ENCODE measurements at regions not wholly inside any gene's neighbourhood (a gene's known extent, or its start where the extent isn't known, plus 50 kb on each side); places are given as distances from the start of the nearest gene placed in this dataset.
"Not testable (repeated sequence)": the region's sequence is repeated elsewhere in the genome, so short reads cannot be mapped to it uniquely, and the experiment has no call there.

GRCh38 chr3:34547297-34547920 lies 749.0 kb downstream of the PDCD6IP start:
- DNase-seq = no peak

GRCh38 chr3:34567266-34567665 lies 768.8 kb downstream of the PDCD6IP start:
- DNase-seq = no peak

- no peak for DNase-seq
Observed at GRCh38 chr3:34568766-34569165, 770.3 kb downstream of the PDCD6IP start.

- DNase-seq = no peak
Observed at GRCh38 chr3:34569437-34569836, 771.0 kb downstream of the PDCD6IP start.

- DNase-seq = no peak
Observed at GRCh38 chr3:34570916-34571705, 772.7 kb downstream of the PDCD6IP start.

GRCh38 chr3:34571714-34572113 lies 773.3 kb downstream of the PDCD6IP start:
- no peak for DNase-seq

GRCh38 chr3:34575776-34576175 lies 777.3 kb downstream of the PDCD6IP start:
- no peak for DNase-seq

GRCh38 chr3:34582055-34582454 lies 783.6 kb downstream of the PDCD6IP start:
- no peak for DNase-seq

- no peak for DNase-seq
Observed at GRCh38 chr3:34583451-34583850, 785.0 kb downstream of the PDCD6IP start.

- DNase-seq = no peak
Observed at GRCh38 chr3:34584971-34585370, 786.5 kb downstream of the PDCD6IP start.

GRCh38 chr3:34599595-34599994 lies 801.2 kb downstream of the PDCD6IP start:
- no peak for DNase-seq

GRCh38 chr3:34619990-34620389 lies 821.6 kb downstream of the PDCD6IP start:
- no peak for DNase-seq

- DNase-seq = no peak
Observed at GRCh38 chr3:34626699-34627098, 828.3 kb downstream of the PDCD6IP start.

GRCh38 chr3:34634939-34635338 lies 836.5 kb downstream of the PDCD6IP start:
- no peak for DNase-seq

- no peak for DNase-seq
Observed at GRCh38 chr3:34635352-34635850, 837.0 kb downstream of the PDCD6IP start.

GRCh38 chr3:34646911-34647460 lies 848.6 kb downstream of the PDCD6IP start:
- no peak for DNase-seq

- no peak for DNase-seq
Observed at GRCh38 chr3:34650131-34650530, 851.7 kb downstream of the PDCD6IP start.

GRCh38 chr3:34668915-34669314 lies 870.5 kb downstream of the PDCD6IP start:
- no peak for DNase-seq

- DNase-seq = no peak
Observed at GRCh38 chr3:34669490-34669889, 871.1 kb downstream of the PDCD6IP start.

GRCh38 chr3:34675383-34676120 lies 877.1 kb downstream of the PDCD6IP start:
- DNase-seq = no peak

GRCh38 chr3:34676436-34676835 lies 878.0 kb downstream of the PDCD6IP start:
- DNase-seq = no peak

GRCh38 chr3:34678575-34678974 lies 880.1 kb downstream of the PDCD6IP start:
- DNase-seq = no peak

GRCh38 chr3:34679055-34679454 lies 880.6 kb downstream of the PDCD6IP start:
- DNase-seq = not testable (repeated sequence)

Data from left hindlimb (tissue), 1 donor.